NCI-H526 treated with DMSO at 0.1 percent for 48 hours (cell line): ENCODE measurements at regions not wholly inside any gene's neighbourhood (a gene's known extent, or its start where the extent isn't known, plus 50 kb on each side); places are given as distances from the start of the nearest gene placed in this dataset.
A peak's percentile ranks its signal among the peaks of the same experiment; 100 is the strongest.
"Not testable (repeated sequence)": the region's sequence is repeated elsewhere in the genome, so short reads cannot be mapped to it uniquely, and the experiment has no call there.

Experiments
- DNase-seq: peaks from one replicate; lab custom pipeline; 2025; lab: John Stamatoyannopoulos, UW

DNA sequence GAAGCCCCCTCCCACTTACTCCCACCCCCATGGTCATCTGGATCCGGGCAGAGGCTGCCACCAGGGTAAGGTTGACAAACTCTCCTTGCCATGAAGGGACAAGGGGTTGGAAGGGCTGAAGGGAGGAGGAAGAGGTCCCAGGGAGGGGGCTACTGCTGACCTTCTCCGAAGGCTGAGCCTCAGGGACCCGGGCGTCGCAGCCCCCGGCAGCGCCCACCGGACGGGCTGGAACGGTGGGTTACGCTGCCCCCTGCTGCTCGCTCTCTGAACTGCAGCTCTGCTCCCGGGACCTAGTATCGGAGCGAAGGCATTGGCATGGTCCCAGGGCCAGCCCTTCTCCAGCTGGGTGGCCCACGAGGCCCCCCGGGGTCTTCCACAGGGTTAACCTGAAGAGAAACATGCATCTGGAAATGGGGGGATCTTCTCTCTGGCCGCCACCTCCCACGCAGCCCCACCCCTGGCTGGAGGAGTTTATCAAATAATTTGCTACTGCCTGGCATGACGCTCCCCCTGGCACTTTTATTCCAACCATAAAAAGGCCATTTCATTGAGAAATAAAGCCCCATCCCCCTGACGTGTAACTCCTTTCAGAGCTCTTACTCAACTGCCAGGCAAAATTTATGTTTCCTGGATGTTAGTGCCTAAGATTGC, 70.4 kb upstream of the TARDBP start:
- DNase-seq, result no peak

DNA sequence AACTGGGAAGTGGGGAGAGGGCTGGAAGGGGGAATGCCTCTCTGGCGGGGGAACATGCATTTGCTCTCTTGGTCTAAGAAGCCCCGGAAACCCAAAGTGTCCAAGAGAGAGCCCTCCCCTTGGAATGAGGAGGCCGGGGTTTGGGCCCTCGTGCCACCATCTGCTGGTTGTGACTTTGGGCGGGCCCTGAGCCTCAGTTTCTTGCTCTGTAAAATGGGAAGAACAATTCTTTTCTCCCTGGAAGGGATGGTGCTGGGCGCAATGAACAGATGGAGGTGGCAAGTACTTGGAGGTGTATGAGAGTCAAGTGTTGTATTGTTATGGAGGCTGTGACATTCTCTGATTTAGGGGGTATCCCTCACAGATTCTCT, 69.9 kb upstream of the TARDBP start:
- no peak for DNase-seq

GRCh38 chr1:10943041-10943440, 69.4 kb upstream of the TARDBP start:
- no peak for DNase-seq

DNA sequence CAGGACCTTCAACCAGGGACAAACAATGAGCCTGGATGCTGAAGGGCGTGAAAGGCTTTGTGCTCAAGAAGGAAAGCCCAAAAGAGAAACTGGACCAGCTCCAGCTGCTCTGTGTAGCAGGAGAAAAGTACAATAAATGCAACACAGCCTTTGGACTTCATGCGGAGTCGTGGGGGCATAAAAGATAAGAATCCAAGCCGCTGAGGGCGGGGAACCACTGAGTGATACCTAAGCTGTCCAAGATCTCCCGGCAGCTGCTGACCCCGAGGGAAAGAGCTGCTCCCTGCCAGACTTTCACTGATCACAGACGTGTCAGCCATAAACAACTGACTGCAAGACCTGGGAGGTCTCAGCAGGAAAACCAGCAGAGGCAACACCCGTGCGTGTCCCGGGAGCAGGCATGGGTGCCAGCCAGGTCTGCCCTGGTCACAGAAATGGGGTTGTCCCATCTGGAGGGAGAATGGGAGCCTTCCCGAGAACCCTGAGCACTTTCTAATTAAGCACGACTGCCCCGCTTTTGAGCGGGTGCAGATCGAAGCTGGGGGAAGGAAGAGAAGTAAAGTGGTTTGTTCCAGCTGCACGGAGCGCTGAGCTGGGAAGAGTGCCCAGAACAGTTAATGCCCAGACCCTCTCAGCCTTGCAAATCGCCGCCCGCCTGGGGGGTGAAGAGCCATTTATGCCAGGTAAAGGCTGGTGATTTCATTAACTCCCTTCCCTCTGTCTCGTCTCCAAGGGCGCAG, 68.3 kb upstream of the TARDBP start:
- DNase-seq, result no peak

DNA sequence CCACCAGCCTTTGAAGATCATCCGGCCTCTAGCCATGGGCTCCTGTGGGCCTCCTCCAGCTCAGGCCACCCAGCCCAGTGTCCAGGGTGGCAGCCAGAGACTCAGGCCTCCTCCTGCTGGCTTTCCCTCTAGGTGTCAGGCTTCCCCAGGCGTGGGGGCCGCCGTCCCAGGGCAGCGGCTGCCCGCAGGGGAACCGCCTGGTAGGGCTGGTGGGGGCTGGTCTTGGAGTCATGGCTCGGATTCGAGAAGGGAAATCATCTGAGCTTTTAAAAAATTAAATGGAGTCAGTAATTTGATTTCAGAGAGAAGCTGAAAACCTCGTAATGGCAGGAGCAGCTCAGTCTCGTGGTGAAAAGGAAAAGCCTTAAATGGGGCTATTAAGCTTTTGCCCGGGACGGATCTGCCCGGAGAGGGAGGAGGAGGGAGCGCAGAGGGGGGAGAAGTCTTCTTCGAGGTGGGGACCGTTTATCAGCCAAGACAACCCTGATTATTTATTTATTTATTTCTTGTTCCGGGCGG, 66.4 kb upstream of the TARDBP start:
- no peak for DNase-seq

- DNase-seq, result no peak
Measured at GRCh38 chr1:10947181-10947580, 65.3 kb upstream of the TARDBP start.

DNA sequence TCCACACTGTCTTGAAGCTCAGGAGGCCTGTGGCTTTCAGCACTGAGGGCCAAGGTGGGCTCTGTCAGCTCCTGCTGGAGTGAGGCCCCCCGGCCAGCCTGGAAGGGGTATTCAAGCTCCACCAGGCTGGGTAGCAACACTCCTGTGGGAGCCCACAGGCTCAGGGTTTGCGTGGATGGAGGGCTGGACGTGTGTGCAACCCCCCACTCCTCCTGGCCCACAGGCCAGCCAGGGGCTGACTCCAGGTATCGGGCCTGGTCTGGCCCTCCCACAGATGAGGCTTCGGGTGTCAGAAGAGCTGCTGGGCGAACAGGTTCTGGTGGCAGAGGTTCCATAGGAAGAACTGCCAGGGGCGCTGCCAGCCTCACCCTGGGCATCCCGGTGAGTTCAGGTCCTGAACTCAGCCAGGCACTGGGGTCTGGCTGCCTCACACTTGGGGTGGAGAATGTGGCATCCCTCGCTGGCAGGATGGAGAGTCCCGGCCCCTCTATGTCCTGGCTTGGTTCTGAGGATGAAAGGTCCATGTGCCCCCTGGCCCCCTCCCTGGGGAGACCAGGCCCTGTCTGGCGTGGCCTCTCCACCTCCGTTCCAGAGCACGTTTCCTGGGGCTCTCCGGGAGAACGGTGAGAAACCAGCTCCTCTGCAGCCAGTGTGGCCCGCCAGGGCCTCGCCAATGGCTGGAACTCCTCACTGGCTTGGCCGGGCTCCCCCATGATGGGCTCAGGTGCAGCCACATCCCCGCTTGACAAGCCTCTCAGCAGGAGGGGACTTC, 64.6 kb upstream of the TARDBP start:
- no peak for DNase-seq

GRCh38 chr1:10948463-10948775, 64.0 kb upstream of the TARDBP start:
- no peak for DNase-seq

GRCh38 chr1:10950316-10951172, 61.9 kb upstream of the TARDBP start:
- no peak for DNase-seq

GRCh38 chr1:10951298-10951697, 61.2 kb upstream of the TARDBP start:
- not testable (repeated sequence) for DNase-seq

DNA sequence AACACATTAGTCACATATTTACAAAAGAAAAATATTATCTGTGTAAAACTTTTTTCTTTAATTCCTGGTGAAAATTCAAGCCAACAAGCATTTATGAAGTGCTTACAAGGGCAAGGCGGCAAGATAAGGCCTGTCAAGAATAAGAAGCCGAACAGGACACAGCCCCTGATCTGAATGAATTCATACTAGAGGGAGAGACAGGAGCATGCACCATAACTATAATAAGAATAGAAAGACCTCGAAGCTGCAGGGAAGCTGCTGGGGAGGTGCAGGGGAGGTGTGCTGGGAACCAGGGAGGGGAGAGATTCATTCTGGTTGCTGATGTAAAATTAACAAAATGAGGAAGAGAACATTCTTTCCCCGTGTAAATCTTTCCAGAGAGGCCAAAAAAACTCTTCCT, 60.5 kb upstream of the TARDBP start:
- DNase-seq, result no peak

- no peak for DNase-seq
Measured at GRCh38 chr1:10953505-10954193, 58.8 kb upstream of the TARDBP start.

DNA sequence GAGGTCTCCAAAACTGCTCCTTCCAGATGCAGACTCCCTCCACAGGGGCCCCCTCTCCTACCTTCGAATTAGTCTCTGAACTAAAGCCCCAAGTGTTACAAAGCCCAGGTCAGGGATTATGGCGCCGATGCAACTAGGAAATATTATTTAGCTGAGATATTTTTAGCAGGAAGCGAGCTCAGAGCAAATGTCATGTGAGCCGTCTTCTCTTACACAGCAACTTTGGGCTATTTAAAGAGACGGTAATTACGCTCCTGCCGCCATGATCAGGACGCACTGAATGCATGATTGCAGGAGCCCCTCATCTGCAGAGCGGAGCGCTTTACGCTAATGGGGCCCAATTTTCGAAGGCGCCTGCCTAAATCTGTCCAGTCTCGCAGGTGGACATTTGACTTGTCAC, 55.3 kb upstream of the TARDBP start:
- DNase-seq, result no peak

DNA sequence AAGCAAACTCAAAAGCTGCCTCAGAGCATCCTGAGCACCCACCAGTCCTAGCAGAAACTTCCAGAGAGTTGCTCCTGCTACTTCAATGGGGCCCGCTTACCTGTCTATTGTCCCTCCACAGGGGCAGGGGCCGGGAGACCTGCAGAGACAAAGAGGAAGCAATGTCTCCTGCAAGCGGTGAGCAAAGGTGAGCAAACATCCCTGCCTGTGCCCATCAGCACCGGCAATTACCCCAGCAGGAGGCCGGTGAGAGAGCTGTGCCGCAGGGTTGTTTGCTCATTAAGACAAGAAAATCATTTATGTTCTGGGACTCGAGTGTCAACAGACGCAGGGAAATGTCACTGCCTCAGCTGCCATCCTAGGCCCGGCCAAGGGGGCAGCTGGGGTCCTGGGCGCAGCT, 53.8 kb upstream of the TARDBP start:
- no peak for DNase-seq

DNA sequence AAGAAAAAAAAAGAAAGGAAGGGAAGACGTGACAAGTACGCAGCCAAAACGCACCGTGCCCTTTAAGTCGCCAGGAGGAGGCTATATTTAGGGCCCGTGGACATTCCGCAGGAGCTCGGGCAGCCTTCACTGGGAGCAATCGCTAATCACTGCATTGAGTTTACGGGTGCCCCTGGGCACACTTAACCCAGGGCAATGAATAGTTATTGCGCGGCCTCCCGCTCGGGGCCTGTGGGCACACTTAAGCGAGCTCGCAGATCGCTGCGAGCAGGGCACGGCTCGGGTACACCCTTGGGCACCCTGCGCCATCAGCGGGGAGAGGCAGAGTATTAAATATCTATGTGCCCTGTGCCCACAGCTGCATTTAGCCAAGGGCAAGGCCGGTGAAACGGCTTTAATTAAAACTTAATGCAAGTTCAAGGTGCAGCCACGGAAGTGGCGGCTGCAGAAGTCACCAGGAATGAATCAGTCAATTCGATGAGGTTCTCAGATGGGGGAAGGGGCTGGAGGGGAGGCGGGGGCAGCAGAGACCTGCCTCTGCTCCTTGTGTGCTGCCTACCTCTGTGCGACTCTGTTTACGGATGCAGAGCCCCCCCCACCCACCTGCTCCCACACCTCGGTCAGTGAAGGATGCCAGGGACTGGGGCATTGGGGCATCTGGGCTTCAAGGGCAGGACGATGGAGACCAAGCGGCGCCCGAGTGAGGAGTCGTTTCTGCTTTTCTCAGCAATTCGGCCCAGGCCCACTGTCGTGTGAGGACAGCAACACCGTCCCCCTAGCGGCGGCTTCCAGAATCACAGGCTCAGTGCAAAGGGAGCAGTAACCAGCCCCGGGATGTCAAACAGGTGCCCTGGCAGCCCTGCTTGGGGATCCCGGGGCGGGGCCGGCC, 51.8 kb upstream of the TARDBP start:
- peak; percentile 40 for DNase-seq

GRCh38 chr1:10961300-10961833, 51.1 kb upstream of the TARDBP start:
- DNase-seq, result no peak

DNA sequence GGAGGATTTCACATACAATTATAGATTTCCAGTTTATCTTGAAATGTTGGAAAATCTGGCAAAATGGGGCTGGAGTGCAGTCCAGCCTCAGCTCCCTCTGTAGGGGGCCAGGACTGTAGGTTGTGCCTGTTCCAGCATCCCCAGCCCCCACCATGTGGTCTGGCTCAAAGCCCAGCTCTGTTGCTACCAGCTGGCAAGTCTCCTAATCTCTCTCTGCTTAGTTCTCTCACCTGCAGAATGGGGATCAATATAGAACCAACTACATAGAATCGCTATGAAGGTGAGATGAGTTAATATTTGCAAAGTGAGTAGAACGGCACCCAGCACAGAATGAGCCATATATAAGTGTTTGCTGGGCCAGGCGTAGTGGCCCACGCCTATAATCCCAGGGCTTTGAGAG, 50.0 kb upstream of the TARDBP start:
- DNase-seq, result no peak
